ENCODE measurements at regions not wholly inside any gene's neighbourhood (a gene's known extent, or its start where the extent isn't known, plus 50 kb on each side); places are given as distances from the start of the nearest gene placed in this dataset.

DNA sequence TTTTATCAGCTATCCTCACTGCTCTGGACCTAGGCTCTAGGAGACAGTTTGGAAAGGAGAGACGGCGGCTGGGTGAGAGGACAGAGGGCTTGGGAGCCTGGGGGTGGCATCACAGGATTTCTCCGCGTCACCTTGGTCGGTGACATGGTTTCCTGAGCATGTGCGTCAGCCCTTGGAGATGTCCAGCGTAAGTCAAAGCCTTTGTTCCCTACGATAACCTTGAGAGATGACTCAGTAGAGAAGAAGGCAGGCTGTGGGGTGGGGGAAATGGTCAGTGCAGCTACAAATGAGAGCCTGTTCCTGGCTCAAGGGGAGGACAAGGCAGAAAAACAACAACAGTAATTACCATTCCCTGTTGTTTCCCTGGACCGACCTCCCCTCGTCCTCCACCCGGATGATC lies 90.2 kb upstream of the TBX3 start:
- H3K4me1 ChIP-seq = no peaks in the 10 kb centered on the region
- H3K4me3 ChIP-seq = no peak overlapping the region
- DNase-seq (no peak), ATAC-seq (no peak)
- intact Hi-C loops (cut with DNase I; ENCODE audit: low total_unique reads) = no loop called here
- no peaks in the 10 kb centered on the region for H3K27me3 ChIP-seq
- no peak overlapping the region for H3K27ac ChIP-seq
- no peak for TF ChIP-seq POLR2A (IDR thresholded peaks at IDR 0.05)
- TF ChIP-seq, protein P1, sequence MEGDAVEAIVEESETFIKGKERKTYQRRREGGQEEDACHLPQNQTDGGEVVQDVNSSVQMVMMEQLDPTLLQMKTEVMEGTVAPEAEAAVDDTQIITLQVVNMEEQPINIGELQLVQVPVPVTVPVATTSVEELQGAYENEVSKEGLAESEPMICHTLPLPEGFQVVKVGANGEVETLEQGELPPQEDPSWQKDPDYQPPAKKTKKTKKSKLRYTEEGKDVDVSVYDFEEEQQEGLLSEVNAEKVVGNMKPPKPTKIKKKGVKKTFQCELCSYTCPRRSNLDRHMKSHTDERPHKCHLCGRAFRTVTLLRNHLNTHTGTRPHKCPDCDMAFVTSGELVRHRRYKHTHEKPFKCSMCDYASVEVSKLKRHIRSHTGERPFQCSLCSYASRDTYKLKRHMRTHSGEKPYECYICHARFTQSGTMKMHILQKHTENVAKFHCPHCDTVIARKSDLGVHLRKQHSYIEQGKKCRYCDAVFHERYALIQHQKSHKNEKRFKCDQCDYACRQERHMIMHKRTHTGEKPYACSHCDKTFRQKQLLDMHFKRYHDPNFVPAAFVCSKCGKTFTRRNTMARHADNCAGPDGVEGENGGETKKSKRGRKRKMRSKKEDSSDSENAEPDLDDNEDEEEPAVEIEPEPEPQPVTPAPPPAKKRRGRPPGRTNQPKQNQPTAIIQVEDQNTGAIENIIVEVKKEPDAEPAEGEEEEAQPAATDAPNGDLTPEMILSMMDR (IDR thresholded peaks at IDR 0.05 in 4 of 5, conservative IDR thresholded peaks at IDR 0.05 in 1 of 5) = no peak
- H3K9me3 ChIP-seq = no peaks in the 10 kb centered on the region
- no peaks in the 10 kb centered on the region for H3K36me3 ChIP-seq
- in situ Hi-C loops (cut with MboI; ENCODE audit: low sequenced_read_pairs in 4 of 4) = no loop called here

DNA sequence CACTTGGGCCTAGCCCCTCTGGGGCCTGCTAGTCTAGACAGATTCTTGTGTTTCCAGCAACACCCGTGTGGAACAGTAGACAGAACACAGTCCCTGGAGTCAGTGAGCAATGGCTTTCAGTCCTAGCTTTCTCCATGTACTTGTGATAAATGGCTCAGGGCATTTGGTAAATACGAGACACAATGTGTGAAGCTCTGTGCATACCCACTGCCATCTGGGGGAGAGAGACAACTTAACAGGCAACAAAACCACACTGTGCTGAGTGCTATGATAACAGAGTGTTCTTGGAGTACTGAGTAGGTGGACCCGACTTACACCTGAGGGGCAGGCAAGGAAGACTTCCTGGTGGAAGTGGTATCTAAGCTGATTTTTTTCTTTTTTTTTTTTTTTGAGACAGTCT lies 86.3 kb upstream of the TBX3 start:
- Histone ChIP-seq H3K27ac (no peak overlapping the region), H3K4me3 (no peak overlapping the region), H3K4me1 (no peaks in the 10 kb centered on the region), H3K36me3 (no peaks in the 10 kb centered on the region), H3K27me3 (no peaks in the 10 kb centered on the region), H3K9me3 (no peaks in the 10 kb centered on the region)
- in situ Hi-C loops (cut with MboI; ENCODE audit: low sequenced_read_pairs in 4 of 4) (no loop called here), intact Hi-C loops (cut with DNase I; ENCODE audit: low total_unique reads) (no loop called here)
- ATAC-seq = no peak
- DNase-seq = no peak
- TF ChIP-seq, protein P1 (IDR thresholded peaks at IDR 0.05 in 4 of 5, conservative IDR thresholded peaks at IDR 0.05 in 1 of 5) = no peak
- no peak for TF ChIP-seq POLR2A (IDR thresholded peaks at IDR 0.05)

DNA sequence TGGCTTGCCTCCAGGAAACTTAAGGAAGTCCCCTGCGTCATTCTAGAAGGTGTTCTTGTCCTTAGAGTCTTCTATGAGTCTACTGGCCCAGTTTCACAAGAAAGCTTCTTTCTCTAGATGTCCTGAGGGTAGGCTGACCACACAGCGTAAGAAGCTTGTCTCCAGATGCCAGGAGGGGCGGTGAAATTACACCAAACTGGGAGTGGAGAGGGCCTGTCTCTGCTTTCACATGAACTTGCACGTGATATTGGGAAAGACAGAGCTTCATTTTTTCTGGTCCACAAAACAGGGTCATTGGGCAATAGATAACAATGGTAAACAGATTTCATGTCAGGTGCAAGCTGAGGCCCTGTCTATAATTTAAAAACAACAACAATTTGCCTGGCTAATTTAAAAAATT lies 85.7 kb upstream of the TBX3 start:
- TF ChIP-seq, protein P1 (IDR thresholded peaks at IDR 0.05 in 4 of 5, conservative IDR thresholded peaks at IDR 0.05 in 1 of 5) = no peak
- TF ChIP-seq POLR2A (IDR thresholded peaks at IDR 0.05) = no peak
- DNase-seq (no peak), ATAC-seq (no peak)
- in situ Hi-C loops (cut with MboI; ENCODE audit: low sequenced_read_pairs in 4 of 4) (no loop called here), intact Hi-C loops (cut with DNase I; ENCODE audit: low total_unique reads) (no loop called here)
- H3K4me3 ChIP-seq = no peak overlapping the region
- H3K27me3 ChIP-seq = no peaks in the 10 kb centered on the region
- no peaks in the 10 kb centered on the region for H3K36me3 ChIP-seq
- H3K9me3 ChIP-seq = no peaks in the 10 kb centered on the region
- H3K4me1 ChIP-seq = no peaks in the 10 kb centered on the region
- no peak overlapping the region for H3K27ac ChIP-seq

DNA sequence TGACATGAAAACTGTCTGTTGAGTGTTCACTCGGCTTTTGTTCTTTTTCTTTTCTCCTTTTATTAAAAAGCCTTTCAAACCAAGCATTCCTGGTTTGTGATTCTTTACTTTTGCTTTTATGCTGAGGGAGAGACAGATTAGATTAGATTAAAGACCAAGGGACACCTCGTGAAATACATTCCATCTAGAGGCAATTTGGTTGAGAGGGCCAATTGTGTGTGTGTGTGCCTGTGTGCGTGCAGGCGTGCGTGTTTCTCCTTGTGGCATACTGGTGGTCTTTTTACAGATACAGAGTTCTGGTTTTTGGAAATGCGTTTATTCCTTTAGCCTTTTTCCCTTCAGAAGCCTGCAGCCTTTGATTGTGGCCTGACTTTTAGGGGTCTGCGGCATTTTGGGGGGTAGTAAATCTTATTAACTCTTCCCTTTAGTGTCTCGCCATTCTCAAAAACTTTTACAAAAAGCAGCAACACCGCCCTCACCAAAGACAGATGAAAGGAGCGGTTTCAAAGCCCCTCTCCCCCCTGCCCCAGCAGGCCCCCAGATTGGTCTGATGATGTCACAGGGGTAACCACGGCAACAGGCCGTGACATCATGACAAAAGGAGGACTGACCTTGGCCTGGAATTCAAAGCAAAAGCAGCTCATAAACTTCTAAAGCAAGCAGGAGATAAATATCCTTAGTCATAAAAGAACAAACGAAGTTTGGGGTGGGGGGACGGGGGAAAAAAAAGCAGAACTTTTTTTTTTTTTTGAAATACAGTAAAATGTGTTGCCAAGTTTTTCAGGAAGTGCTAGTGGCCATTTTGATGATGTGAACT lies 84.1 kb upstream of the TBX3 start:
- TF ChIP-seq, protein P1 (IDR thresholded peaks at IDR 0.05 in 4 of 5, conservative IDR thresholded peaks at IDR 0.05 in 1 of 5) = no peak
- no peak for TF ChIP-seq POLR2A (IDR thresholded peaks at IDR 0.05)
- Histone ChIP-seq H3K4me1 (no peaks in the 10 kb centered on the region), H3K27ac (no peak overlapping the region), H3K4me3 (no peak overlapping the region), H3K27me3 (no peaks in the 10 kb centered on the region), H3K36me3 (no peaks in the 10 kb centered on the region), H3K9me3 (no peaks in the 10 kb centered on the region)
- intact Hi-C loops (cut with DNase I; ENCODE audit: low total_unique reads) = no loop called here
- ATAC-seq = no peak
- no peak for DNase-seq
- in situ Hi-C loops (cut with MboI; ENCODE audit: low sequenced_read_pairs in 4 of 4) = no loop called here

All from gastrocnemius medialis (tissue), 4 donors.